HG03196 (cell line): ENCODE measurements at regions not wholly inside any gene's neighbourhood (a gene's known extent, or its start where the extent isn't known, plus 50 kb on each side); places are given as distances from the start of the nearest gene placed in this dataset.

Experiments
- ATAC-seq: cut with Tn5 transposase; IDR thresholded peaks from one replicate; pipeline ENCODE4 v1.9.1; 2021; ENCODE audit not compliant: unreplicated experiment

GRCh38 chr18:1914489-1914888, 656.8 kb downstream of the METTL4 start:
- no peak for ATAC-seq

DNA sequence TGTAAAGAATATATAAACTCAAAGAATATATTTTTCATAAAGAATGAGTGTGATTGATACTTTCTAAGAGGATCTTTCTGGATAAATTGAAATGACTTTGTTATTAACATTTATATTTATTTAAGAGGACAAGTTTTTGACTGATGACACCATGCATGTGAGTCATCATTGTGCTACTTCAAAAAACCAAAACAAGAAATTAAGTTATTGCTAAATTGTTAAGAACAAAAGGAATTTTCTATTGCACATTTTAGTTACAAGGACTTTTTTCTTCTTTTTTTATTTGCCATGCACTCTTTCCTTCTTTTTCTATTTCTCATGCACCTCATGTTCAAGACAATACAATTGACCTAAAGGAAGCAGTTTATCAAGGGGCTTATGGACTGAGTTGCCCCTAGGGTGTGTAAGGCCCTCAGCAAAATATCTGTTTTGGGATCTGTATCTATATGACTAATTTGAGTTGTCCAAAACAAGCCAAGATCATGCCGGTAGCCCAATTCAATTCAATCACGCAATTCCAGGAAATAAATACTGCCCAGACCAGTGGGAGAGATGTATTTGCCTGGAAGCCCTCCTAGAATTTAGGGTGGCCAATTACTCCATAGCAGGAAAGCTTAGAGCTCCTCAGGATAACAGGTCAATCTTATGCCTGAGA, 654.3 kb downstream of the METTL4 start:
- no peak for ATAC-seq

- no peak for ATAC-seq
These were observed 653.7 kb downstream of the METTL4 start for GRCh38 chr18:1917569-1917968.

- no peak for ATAC-seq
These were observed 649.2 kb downstream of the METTL4 start for GRCh38 chr18:1922066-1922465.

DNA sequence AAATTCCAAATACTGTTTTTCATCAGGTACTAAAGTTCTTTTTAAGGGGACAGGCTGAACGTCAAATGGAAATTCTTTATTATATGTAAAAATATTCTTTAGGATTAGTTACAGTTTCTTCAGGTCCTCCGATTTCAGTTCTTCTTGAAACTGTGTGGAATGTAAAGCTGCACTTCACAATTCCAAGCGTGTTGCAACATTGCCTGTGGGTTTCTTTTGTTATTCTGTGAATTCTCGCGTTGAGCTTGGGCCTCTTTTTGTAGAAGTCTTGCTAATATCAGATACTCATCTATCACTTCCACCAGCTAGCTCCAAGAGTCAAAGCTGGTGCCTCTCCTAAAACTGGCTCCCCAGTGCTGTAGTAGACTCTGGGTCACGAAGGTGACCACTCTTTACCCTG, 642.6 kb downstream of the METTL4 start:
- ATAC-seq, result no peak

DNA sequence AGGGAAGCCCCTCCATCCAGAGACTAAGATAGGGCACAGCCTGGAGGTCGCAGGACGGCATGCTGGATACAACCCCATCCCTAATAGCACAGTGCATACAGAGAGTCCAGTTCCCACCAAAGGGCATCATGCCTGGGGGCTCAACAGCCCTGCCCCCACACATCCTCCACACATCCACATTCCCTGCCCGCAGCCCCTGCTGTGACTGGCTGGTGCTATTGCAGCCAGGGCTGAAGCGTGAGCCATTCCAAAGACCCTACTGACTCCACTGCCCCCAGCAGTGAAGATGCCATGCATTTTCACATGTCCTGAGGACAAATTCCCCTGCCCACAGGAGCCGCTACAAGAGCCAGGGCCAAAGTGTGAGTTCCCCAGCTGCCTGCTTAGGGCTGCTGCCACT, 641.6 kb downstream of the METTL4 start:
- ATAC-seq, result no peak

DNA sequence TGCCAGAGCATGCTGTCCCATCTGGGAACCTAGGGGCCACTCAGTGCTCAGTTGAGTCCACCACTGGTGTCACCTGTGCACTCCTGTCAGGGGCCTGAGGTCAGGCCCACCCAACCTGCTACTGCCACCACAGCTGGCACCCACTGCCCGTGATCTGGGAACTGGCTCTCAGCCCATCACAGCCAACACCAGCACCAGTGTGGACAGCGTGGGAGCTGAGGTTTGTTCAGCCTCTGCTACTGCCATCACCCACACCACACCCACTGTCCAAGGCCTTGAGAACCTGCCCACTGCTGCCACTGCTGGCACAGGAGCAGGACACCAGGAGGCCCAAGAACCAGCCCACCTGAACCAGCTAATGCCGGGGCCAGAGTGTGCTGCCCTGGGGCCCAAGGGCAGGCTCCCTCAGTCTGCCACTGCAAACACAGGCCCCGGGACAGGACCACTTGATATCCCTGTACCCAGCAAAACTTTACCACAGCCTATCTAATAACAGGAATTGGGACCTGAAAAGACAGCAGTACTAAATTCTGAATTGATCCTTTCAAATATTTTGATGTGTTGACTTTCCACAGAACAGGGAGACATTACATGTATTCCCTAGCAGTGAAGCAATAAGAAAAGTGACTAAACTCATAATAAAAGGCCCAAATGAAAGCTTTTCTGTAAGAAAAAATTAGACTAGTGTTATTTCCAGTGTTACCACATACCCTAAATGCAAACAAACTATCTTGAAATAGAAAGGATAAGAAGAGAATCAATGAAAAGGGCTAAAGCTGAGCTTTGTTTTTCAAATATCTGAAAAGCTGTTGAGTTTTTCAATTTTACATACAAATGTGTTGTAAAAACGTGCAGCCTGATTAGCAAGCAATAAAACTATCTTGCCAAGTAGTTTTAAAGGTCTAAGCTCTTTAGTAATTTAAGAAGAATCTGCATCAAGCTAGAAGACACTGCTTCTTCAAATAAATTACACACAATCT, 640.7 kb downstream of the METTL4 start:
- ATAC-seq, result no peak

- ATAC-seq, result no peak
These were observed 618.8 kb downstream of the METTL4 start for GRCh38 chr18:1952486-1952885.

- no peak for ATAC-seq
These were observed 616.6 kb downstream of the METTL4 start for GRCh38 chr18:1954583-1955312.

DNA sequence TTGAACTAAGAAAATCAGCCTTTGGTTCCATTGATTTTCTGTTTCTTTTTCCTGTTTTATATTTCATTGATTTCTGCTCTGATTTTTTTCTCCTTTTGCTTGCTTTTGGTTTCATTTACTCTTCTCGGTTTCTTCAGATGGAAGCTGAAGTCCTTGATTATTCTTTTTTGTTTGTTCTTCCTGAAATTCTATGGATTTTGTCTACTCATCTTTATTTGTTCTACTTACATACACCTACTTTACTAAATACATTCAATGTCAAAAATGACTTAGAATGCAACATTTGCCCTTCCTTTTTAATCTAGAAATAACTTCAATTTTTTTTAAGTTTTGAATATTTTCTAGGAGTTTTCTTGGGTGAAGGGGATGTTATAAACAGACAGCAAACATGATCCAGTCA, 612.5 kb downstream of the METTL4 start:
- ATAC-seq, result no peak

- ATAC-seq, result no peak
These were observed 606.3 kb downstream of the METTL4 start for GRCh38 chr18:1965016-1965415.

DNA sequence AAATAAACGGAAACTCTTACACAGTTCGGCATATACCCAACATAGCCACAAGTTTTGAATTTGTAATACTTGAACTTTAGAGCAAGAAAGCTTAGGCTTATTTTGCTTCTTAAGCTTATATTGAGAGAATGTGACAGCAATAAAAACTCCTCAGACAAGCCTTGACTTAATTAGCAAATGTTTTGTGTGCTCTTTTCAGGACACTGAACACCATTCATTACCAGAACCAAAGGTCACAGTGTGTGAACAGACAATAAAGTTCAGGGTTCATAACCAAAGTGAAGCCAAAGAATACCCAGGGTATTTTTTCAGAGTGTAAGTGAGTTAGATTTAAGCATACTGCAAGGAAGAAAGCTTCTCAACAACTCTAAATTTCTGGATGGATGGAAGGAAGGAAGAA, 605.8 kb downstream of the METTL4 start:
- ATAC-seq, result no peak

GRCh38 chr18:1968801-1969498, 602.4 kb downstream of the METTL4 start:
- ATAC-seq, result no peak

DNA sequence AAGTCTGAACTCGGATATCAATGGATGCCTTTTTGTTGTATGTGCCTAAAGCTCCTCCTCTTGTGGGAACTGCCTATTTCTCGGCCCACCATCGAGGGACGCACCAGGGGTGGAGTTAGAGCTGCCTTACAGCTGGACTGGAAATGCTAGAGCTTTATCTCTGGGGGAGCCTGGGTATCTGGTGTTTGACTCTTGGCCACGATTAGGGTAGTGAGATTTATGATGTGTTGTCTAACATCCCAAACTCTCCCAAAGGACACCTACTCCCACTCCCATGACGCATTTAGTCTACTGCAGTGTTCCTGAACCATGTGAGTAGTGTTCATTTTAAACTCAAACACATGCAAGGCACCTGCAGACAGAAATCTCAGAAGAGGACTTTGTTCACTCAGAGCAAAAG, 594.8 kb downstream of the METTL4 start:
- ATAC-seq, result no peak

DNA sequence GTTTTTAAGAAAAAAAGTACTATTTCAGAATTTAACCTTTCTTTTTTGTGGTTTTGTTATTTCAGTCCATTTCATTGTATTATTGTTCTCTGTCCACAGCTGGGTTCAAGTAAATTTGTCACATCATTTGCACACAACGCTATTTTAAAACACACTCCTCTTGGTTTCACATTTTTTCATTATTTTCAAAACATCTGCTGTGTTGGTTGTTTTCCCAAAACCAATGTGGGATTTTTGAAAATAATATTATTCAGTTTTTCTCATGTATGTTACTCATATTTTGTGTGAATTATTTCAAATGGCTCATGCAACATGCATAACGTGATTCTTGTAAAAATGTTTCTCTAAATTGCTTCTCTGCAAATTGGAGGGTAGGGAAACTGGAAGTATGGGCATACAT, 589.2 kb downstream of the METTL4 start:
- ATAC-seq, result no peak

DNA sequence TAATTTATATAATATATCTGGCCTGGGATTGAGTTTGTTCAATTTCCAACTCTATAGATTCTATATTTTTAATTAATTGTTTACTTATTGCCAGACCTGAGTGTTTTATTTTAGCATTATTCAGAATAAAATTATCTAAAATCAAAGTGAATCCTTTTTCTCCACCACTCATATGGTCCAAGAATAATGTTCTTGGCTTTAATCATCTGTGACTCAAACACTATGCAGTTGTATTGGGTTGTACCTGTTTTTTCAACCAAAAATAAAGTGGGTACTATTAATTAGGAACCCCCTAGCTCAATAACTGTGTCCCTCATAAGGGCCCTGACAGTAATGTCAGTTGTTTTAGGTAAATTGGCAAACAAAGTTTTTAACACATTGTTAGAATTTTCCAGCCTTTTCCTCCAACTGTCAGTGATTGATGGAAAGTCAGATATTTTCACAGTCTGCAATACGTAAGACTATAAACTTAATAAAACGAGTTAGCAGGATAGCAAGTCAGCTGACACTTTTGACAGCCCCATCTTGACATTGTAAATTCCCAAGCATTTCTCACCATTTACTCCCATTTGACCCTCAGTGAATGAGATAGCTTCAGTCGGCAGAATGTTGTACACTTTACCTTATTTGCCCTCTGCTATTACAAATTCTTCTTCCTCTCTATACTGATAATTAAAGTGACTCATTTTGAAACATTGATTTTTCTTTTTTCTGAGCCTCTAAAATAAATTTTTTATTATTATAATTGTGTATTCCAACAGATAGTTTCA, 587.4 kb downstream of the METTL4 start:
- no peak for ATAC-seq

GRCh38 chr18:1993866-1994265, 577.4 kb downstream of the METTL4 start:
- no peak for ATAC-seq

DNA sequence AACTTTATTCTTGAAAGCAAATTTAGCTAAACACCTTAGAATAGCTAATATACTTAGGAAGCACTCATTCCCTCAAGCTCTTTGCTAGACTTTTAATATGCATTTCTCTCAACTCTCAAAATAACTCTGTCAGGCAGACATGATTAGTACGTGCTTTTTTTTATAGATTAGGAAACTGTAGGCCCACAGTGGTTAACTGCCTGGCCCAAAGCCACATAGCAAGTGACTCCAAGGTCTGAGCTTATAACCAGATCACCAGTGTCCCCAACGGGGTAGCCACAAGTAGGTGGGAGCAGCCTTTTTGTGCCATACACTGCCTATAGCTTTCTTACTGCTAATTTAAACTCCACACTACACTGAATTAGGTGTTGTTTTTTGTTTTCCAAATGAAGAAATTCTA, 576.8 kb downstream of the METTL4 start:
- ATAC-seq, result no peak

DNA sequence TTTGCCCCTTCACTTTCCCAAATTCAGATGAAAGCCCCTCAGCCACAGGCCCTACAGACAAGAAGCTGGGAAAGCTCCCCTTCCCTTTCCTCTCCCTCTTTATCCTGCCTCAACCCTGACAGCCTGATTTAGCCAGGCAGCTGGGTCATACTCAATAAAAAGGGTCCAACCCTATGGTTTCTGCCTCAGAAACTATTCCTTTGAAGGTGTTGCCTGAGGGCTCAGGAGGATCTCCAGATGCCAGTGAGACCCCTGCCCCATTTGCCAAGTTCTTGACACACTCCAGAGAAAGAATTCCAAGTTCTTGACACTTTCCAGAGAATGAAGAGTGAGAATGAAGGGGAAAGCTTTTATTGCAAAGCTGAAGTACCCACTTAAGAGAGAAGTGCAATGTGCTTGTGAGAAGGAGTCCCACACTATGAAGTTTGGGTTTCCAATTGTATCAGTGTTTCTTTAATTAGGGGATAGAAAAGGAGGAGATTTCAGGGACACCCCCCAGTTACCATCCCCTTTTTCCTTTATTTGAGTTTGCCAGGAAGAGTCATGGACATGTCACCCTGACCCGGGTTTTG, 576.2 kb downstream of the METTL4 start:
- no peak for ATAC-seq

GRCh38 chr18:1998121-1998520, 573.2 kb downstream of the METTL4 start:
- ATAC-seq, result no peak
